ENCODE measurements at regions not wholly inside any gene's neighbourhood (a gene's known extent, or its start where the extent isn't known, plus 50 kb on each side); places are given as distances from the start of the nearest gene placed in this dataset.

GRCh38 chr2:134119713-134120405 is 134.0 kb upstream of the MGAT5 start (continued):
- TF ChIP-seq ZBTB40 (IDR thresholded peaks at IDR 0.05) (no peak), ZBTB40 (CRISPR knock-in tag; IDR thresholded peaks at IDR 0.05) (no peak), TCF3 (CRISPR knock-in tag; IDR thresholded peaks at IDR 0.05) (peak; percentile 22; the same call in 1 of the 2 replicates), TOE1 (IDR thresholded peaks at IDR 0.05; ENCODE audit: borderline replicate concordance) (peak; percentile 80), TOE1 (CRISPR knock-in tag; IDR thresholded peaks at IDR 0.05; ENCODE audit: borderline replicate concordance, low read depth) (no peak), RAD21 (CRISPR knock-in tag; conservative IDR thresholded peaks at IDR 0.05 in 1 of 2, IDR thresholded peaks at IDR 0.05 in 1 of 2) (peak in 1 of 2 experiments; percentile 2; a peak in 2 of 4 replicates), CCNT2 (IDR thresholded peaks at IDR 0.05; ENCODE audit: borderline replicate concordance, extremely low read depth, insufficient read length, low read depth, low read length) (peak; percentile 64), EGR1 (conservative IDR thresholded peaks at IDR 0.05) (peak; percentile 56), TAF1 (IDR thresholded peaks at IDR 0.05; ENCODE audit: control insufficient read depth, extremely low read depth, insufficient read depth, low read length, severe bottlenecking) (peak; percentile 36), ZNF395 (CRISPR knock-in tag; IDR thresholded peaks at IDR 0.05) (0 out of 2 replicates have a peak, but pooled peaks have one; percentile 27), ASH1L (IDR thresholded peaks at IDR 0.05; ENCODE audit: borderline replicate concordance, low read depth, partially characterized antibody) (no peak), NCOA4 (IDR thresholded peaks at IDR 0.05; ENCODE audit: partially characterized antibody) (no peak), TBP (optimal IDR thresholded peaks at IDR 0.05; ENCODE audit: low read depth, low read length) (peak; percentile 41)
